NCI-H2171 (cell line): ENCODE measurements at regions not wholly inside any gene's neighbourhood (a gene's known extent, or its start where the extent isn't known, plus 50 kb on each side); places are given as distances from the start of the nearest gene placed in this dataset.

ENCODE experiments used
- DNase-seq: peaks from one replicate; lab custom pipeline; 2025; lab: John Stamatoyannopoulos, UW

- DNase-seq = no peak
These were observed 575.4 kb downstream of the EPM2A start for GRCh38 chr6:145159921-145160320.

- DNase-seq = no peak
These were observed 573.8 kb downstream of the EPM2A start for GRCh38 chr6:145161501-145161900.

- no peak for DNase-seq
These were observed 565.5 kb downstream of the EPM2A start for GRCh38 chr6:145169726-145170224.

- no peak for DNase-seq
These were observed 559.9 kb downstream of the EPM2A start for GRCh38 chr6:145175470-145175869.

- no peak for DNase-seq
These were observed 556.9 kb downstream of the EPM2A start for GRCh38 chr6:145178391-145178790.

GRCh38 chr6:145187491-145188206, 547.7 kb downstream of the EPM2A start:
- no peak for DNase-seq

DNA sequence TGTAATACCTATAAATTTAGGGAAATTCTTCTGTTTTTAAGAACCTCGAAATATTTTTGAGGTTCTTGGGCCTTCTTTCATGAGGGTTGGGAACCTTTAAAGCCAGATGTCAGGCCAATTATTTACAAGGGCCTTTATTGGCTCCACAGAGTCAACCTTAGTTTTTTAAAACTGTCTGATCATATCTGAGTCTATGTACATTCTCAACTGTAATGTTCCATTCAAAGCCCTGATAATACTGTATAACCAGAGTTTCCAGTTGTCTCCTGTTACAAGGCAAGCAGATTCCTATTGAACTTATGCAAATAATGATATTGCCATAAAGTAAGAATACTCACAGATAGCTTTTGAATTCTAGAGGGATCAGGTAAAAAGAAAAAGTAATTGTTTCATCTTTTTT, 545.5 kb downstream of the EPM2A start:
- DNase-seq = no peak

DNA sequence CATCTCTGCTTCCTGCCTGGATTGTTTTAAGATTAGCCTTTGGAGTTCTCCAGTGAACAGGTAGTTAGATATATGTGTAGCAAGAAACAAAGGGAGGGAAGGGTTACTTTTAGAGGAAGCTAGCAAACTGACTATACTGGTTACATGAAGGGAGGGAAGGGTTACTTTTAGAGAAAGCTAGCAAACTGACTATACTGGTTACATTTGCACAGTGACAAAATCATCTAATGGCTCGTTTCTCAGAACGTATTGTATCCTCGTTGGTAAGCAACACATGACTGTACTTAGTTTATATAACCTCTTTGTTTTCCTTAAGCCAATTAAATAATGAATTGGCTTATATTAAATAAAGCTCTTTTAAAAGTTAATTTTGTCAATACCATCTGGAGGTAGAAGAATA, 540.9 kb downstream of the EPM2A start:
- DNase-seq = no peak

- DNase-seq = no peak
These were observed 535.4 kb downstream of the EPM2A start for GRCh38 chr6:145199961-145200360.

GRCh38 chr6:145204301-145204700, 531.0 kb downstream of the EPM2A start:
- no peak for DNase-seq

DNA sequence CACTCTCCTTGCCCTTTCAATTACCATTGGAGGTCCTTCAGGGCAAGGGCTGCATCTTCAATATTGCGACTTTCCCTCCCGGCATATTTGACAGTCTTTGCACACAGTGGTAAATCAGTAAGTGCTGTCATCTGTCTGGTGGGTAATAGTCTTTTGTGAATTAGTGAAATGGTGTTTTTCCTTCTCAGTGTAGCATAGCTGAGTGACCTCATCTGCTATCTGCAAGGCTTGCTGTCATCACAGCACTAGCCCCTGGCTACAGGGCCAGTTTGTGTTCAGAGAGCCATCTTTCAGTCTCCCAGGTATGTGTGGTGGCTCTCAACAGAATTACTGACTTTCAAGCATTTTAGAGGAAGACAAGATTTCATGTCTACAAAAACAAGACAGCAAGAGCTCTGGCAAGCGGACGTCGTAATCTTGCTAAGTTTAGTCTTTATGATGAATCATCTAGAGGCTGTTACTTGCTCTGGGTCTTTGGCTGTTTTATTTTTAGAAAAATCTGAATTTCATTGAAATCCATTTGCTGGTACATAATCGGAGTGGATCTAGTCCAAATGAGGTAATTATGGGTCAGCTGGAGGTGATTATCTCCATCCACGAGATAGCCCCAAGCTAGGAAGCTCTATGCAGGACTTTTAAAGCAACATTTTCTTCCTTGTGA, 528.9 kb downstream of the EPM2A start:
- no peak for DNase-seq

GRCh38 chr6:145208474-145208873, 526.8 kb downstream of the EPM2A start:
- no peak for DNase-seq

DNA sequence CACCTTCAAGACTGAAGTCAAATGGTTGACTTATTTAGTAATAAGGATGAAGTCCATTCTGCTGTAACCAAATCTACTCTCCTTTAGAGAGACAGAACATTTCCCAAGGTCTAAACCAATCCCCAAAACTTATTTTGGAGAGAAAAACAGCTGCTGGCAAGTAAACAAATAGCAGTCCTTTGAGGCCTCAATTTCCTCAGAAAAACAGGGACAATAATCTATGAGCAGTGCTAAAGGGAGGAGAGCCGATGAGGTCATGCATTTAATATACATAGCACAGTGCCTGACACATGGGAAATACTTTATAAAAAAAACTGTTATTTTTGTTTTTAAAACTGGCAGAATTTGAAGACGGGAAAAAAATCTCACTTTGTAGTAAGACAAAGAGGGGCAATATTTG, 526.0 kb downstream of the EPM2A start:
- no peak for DNase-seq

GRCh38 chr6:145212813-145213212, 522.5 kb downstream of the EPM2A start:
- no peak for DNase-seq

DNA sequence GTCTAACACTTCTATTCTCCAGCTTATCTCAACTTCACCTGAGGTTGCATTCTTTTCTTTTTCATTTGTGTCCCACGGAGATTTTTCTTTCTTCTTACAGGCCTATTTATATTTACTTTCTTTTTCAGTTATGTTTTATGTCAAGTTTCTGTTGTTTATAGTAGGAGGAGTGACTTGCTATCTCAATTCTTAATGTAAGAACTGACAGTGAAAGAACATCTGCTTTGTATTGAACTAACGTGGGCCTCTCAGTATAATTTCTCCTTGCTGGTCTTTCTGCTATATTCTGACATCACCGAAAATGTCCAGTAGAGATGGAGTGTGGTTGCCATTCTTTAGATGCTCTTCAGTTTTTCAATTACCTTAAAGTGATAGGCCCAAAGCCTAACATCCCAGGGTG, 521.7 kb downstream of the EPM2A start:
- DNase-seq = no peak

GRCh38 chr6:145214570-145214969, 520.8 kb downstream of the EPM2A start:
- DNase-seq = peak; percentile 35

DNA sequence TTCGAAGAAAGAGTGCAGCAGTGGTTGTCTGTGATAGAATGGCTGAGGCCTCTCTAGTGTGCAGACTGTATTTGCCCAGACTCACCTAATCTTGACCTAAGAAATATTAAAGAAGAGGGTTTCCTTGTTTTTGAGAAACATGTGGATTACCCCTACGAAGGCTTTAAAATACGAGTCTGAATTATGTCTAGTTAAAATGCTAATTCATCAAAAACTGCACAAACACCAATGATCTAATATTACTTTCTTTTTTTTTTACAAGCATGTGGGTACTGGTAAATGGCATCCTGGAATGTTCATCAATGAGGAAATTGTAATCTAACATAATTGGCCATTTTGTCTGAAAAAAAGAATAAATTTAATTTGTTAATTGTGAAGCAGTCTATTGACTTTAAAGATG, 510.9 kb downstream of the EPM2A start:
- DNase-seq = no peak

- DNase-seq = no peak
These were observed 509.8 kb downstream of the EPM2A start for GRCh38 chr6:145225500-145225899.

GRCh38 chr6:145227593-145227992, 507.7 kb downstream of the EPM2A start:
- no peak for DNase-seq

GRCh38 chr6:145228962-145229582, 506.2 kb downstream of the EPM2A start:
- DNase-seq = no peak

GRCh38 chr6:145233955-145234354, 501.4 kb downstream of the EPM2A start:
- no peak for DNase-seq

DNA sequence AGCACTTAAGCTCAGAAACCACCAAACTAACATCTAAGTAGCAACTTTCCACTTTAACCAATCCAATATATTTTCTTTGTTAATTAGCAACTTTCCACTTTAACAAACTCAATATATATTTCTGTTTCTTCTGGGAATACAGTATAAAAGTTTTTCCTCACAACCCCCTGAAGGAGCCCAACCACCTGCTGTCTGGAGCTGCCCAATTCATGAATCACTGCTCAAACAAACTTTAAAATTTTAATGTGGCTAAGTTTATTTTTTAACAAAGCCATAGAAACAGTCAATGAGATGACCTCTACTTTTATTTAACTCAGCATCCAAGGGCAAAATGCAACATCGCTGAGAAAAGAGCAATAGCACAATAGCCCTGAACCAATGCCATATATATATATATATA, 500.1 kb downstream of the EPM2A start:
- DNase-seq = no peak

DNA sequence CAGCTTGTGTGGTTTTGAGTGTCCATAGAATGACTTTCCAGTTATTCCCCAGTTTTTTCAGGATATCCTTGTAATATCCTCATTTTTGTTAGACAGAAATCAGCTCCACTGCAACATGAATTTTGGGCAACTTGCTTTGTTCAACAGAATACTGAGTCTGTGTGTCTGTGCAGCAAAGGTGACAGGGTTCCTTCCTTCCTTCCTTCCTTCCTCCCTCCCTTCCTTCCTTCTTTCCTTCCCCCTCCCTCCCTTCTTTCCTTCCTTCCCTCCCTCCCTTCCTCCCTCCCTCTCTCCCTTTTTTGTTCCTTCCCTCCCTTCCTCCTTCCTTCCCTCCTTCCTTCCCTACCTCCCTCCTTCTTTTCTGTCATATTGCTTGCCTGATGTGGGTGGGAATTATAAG, 496.5 kb downstream of the EPM2A start:
- DNase-seq = no peak
